ENCODE measurements at regions not wholly inside any gene's neighbourhood (a gene's known extent, or its start where the extent isn't known, plus 50 kb on each side); places are given as distances from the start of the nearest gene placed in this dataset.

DNA sequence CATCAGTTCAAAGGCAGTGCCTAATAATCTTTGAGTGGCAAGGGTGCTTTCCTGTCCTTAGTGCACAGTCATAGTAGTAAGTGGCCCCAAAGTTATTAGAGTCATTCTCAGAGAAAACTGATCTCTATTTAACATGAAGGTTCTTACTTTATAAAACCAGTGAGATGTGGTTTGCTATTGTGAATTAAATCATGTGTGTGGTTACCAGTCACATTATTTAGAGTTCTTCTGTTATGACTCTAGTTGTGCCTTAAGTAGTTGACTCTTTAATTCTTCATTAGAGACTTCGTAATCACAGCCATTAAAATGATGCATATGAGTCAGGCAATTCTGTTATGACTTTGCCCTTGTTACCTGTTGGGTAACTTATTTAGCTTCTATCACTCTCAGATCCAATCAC is 1392.9 kb upstream of the ACVR2A start:
- H3K9me3 ChIP-seq = no peaks in the 10 kb centered on the region
- H3K4me1 ChIP-seq = no peaks in the 10 kb centered on the region
- no peaks in the 10 kb centered on the region for H3K36me3 ChIP-seq (ENCODE audit: insufficient read depth in 1 of 2, low read depth in 1 of 2)
- no peaks in the 10 kb centered on the region for H3K27me3 ChIP-seq (ENCODE audit: insufficient read depth in 3 of 3, low read length in 2 of 3)
- no peak overlapping the region for H3K27ac ChIP-seq
- H3K4me3 ChIP-seq = no peak overlapping the region
- WGBS, 3 donors = 83 to 92% (median 86%) methylated on average over 1 of the region's 1 CpG
- intact Hi-C loops (cut with DNase I) = no loop called here
- ATAC-seq (no peak), DNase-seq (no peak)
- TF ChIP-seq, protein P1, sequence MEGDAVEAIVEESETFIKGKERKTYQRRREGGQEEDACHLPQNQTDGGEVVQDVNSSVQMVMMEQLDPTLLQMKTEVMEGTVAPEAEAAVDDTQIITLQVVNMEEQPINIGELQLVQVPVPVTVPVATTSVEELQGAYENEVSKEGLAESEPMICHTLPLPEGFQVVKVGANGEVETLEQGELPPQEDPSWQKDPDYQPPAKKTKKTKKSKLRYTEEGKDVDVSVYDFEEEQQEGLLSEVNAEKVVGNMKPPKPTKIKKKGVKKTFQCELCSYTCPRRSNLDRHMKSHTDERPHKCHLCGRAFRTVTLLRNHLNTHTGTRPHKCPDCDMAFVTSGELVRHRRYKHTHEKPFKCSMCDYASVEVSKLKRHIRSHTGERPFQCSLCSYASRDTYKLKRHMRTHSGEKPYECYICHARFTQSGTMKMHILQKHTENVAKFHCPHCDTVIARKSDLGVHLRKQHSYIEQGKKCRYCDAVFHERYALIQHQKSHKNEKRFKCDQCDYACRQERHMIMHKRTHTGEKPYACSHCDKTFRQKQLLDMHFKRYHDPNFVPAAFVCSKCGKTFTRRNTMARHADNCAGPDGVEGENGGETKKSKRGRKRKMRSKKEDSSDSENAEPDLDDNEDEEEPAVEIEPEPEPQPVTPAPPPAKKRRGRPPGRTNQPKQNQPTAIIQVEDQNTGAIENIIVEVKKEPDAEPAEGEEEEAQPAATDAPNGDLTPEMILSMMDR (IDR thresholded peaks at IDR 0.05) = no peak

GRCh38 chr2:146450131-146450530 is 1394.7 kb upstream of the ACVR2A start:
- DNase-seq (no peak), ATAC-seq (no peak)
- intact Hi-C loops (cut with DNase I) = no loop called here
- no peak overlapping the region for H3K27ac ChIP-seq
- H3K36me3 ChIP-seq (ENCODE audit: insufficient read depth in 1 of 2, low read depth in 1 of 2) = no peaks in the 10 kb centered on the region
- H3K9me3 ChIP-seq = no peaks in the 10 kb centered on the region
- WGBS, 3 donors = 78 to 86% (median 84%) methylated on average over 2 of the region's 2 CpGs
- no peaks in the 10 kb centered on the region for H3K4me1 ChIP-seq
- no peaks in the 10 kb centered on the region for H3K27me3 ChIP-seq (ENCODE audit: insufficient read depth in 3 of 3, low read length in 2 of 3)
- no peak overlapping the region for H3K4me3 ChIP-seq
- TF ChIP-seq, protein P1 (IDR thresholded peaks at IDR 0.05) = no peak

DNA sequence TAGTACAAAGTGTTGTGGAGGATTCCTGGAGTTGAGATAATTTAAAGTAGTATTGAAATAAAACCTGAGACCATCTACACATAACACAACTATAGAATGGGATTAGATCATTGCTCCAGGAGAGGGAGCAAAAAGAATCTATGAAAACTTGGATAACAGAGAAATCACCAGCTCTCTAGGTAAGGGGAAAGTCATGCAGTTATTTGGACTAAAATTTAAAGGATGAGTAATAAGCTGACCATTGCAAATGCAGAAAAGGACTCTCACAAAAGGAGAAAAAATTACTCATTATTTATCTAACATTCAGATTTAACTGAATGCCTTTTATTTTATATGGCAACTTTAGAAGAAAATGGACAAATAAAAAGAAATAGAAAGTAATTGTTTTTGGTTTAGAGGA is 1399.8 kb upstream of the ACVR2A start:
- H3K27ac ChIP-seq = no peak overlapping the region
- intact Hi-C loops (cut with DNase I) = no loop called here

DNA sequence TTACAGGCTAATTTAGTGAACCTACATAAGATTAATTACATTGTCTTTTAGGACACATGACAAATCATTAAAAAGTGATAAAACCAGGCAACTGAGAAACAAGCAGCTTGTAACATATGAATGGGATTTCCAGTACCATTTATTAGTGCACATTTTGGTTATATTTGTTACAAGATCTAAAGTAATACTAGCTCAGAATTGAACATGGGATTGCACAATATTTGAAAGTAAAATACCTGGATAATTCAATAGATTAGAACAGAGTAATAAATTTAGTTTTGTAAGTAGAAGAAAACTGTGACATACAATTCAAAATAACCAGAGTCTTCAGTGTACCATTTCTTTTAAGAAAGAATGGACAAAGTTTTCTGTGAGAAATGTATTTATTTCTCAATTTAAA is 1400.7 kb upstream of the ACVR2A start:
- no peak overlapping the region for H3K4me3 ChIP-seq
- DNase-seq (no peak), ATAC-seq (no peak)
- intact Hi-C loops (cut with DNase I) = no loop called here
- no peaks in the 10 kb centered on the region for H3K4me1 ChIP-seq
- TF ChIP-seq, protein P1 (IDR thresholded peaks at IDR 0.05) = no peak
- no peaks in the 10 kb centered on the region for H3K27me3 ChIP-seq (ENCODE audit: insufficient read depth in 3 of 3, low read length in 2 of 3)
- no peak overlapping the region for H3K27ac ChIP-seq
- H3K36me3 ChIP-seq (ENCODE audit: insufficient read depth in 1 of 2, low read depth in 1 of 2) = no peaks in the 10 kb centered on the region
- H3K9me3 ChIP-seq = no peaks in the 10 kb centered on the region

More for the DNA sequence above, 1399.8 kb upstream of the ACVR2A start:
- Histone ChIP-seq H3K27me3 (ENCODE audit: insufficient read depth in 3 of 3, low read length in 2 of 3) (no peaks in the 10 kb centered on the region), H3K36me3 (ENCODE audit: insufficient read depth in 1 of 2, low read depth in 1 of 2) (no peaks in the 10 kb centered on the region), H3K4me3 (no peak overlapping the region), H3K4me1 (no peaks in the 10 kb centered on the region), H3K9me3 (no peaks in the 10 kb centered on the region)
- TF ChIP-seq, protein P1 (IDR thresholded peaks at IDR 0.05) = no peak
- ATAC-seq (no peak), DNase-seq (no peak)

- Histone ChIP-seq H3K9me3 (no peaks in the 10 kb centered on the region), H3K4me3 (no peak overlapping the region), H3K27ac (no peak overlapping the region), H3K27me3 (ENCODE audit: insufficient read depth in 3 of 3, low read length in 2 of 3) (no peaks in the 10 kb centered on the region), H3K36me3 (ENCODE audit: insufficient read depth in 1 of 2, low read depth in 1 of 2) (no peaks in the 10 kb centered on the region), H3K4me1 (no peaks in the 10 kb centered on the region)
- ATAC-seq = no peak
- intact Hi-C loops (cut with DNase I) = no loop called here
- DNase-seq = no peak
- TF ChIP-seq, protein P1 (IDR thresholded peaks at IDR 0.05) = no peak
These were observed 1406.6 kb upstream of the ACVR2A start for GRCh38 chr2:146438246-146438645.

Measured in psoas muscle (tissue), 7 donors.